Cardiac septum (tissue), 1 donor: ENCODE measurements at regions not wholly inside any gene's neighbourhood (a gene's known extent, or its start where the extent isn't known, plus 50 kb on each side); places are given as distances from the start of the nearest gene placed in this dataset.

Experiments
- DNase-seq: peaks from one replicate; pipeline ENCODE4 v3.0.0-alpha.2; 2020; ENCODE audit warnings: low spot score
- intact Hi-C: fragments of 100-400 bp; cut with DNase I; formaldehyde crosslinking; loops from one replicate; pipeline ENCODE4 v1.14.0; 2022
- donor health status: DM: no; HTN: no; CAD: no.

DNA sequence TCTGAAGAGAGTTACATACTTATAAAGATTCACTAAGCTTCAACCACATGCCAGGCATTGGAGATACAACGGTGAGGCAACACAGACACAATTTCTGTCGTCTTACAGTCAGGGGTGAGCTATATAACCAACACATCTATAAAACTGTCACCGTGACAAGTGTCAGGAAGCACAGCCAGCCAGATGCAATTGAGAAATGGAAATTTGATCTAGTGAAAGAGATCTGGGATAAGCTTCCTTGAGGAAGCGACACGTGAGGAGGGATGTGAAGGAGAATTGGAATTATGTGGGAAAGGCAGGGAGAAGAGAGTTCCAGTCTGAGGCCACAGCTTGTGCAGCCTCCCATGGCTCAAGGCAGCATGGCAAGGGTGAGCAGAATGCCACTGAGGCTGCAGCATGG is 50.9 kb upstream of the ZNF354B start:
- no peak for DNase-seq
- intact Hi-C loops: no loop called here

DNA sequence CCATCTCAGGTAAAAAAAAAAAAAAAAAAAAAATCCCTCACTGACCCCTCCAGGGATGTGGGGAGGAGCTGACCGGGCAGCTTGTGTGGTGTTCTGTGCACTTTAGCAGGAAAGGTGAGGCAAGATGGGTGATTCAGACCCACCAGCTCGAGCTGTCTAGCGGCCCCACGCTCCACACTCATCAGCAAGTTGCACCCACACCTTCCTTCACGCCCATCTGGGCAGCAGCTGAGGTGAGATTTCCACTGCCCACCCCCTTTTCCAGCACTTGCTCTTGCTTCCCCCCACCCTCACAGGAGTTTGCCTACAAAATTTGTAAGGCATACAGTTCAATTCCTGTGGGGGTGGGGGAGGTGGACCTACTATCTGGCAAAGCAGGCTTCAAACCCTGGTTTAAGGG is 58.7 kb upstream of the ZNF354B start:
- intact Hi-C loops: no loop called here
- no peak for DNase-seq

DNA sequence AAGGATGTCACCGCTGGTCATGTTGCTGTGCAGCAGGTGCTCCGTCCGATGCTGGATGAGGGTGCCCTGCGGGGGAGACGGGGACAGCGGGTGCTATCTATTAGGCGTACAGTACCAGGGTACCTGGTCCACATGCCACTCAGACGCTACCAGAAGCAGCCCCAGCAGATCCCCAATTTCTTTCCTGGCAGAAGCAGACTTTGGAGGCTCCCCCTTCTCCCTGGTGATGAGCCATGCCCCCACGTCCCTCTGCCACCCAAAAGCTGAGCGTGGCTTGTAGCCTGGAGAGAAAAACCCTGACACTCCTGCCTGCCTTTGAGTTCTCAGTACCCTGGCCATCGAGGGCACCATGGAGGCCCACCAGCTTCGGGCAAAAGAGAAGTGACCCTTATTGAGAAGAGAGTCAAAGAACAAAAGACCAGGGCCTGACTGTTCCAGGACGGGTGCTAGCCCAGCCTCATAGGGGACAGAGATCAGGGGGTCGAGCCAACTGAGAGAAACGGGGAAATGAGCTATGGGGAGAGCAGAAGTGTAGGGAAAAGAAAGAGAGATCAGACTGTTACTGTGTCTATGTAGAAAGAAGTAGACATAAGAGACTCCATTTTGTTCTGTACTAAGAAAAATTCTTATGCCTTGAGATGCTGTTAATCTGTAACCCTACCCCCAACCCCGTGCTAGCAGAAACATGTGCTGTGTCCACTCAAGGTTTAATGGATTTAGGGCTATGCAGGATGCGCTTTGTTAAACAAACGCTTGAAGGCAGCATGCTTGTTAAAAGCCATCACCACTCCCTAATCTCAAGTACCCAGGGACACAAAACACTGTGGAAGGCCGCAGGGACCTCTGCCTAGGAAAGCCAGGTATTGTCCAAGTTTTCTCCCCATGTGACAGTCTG is 62.0 kb upstream of the ZNF354B start:
- intact Hi-C loops: no loop called here
- no peak for DNase-seq

- DNase-seq: no peak
- intact Hi-C loops: no loop called here
Measured at GRCh38 chr5:178797101-178797521, 62.6 kb upstream of the ZNF354B start.

DNA sequence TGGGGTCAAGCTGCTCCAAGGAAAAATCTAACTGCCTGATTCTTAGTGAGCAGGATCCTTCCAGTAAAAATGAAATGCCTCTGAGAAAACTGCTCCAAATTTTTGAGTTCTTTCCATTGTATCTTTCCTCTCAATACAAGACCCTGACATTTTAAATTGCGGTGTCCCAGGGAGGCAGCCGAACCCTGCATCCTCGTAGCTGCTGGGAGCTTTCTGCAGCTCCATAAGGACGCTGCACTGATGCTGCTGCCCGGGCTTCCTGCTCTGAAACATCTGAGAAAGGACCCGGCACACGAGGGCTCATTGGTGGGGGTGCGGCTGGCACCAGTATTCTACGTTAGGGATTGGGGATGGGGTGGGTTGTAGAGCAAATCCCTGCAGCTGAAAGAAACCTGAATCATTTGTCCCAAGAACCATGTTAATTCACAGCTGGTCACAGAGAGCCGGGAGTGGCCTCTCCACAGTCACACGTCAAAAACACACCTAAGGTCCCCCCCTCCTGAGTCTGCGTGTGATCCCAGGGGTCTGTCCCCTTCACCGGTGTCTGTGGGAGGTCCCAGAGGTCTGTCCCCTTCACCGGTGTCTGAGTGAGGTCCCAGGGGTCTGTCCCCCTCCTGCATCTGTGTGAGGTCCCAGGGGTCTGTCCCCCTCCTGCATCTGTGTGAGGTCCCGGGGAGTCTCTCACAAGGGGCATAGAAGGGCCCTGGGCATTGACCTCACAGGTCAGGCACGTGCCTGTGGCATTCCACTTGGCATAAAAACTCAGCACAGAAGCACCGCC is 63.4 kb upstream of the ZNF354B start:
- intact Hi-C loops: no loop called here
- no peak for DNase-seq

DNA sequence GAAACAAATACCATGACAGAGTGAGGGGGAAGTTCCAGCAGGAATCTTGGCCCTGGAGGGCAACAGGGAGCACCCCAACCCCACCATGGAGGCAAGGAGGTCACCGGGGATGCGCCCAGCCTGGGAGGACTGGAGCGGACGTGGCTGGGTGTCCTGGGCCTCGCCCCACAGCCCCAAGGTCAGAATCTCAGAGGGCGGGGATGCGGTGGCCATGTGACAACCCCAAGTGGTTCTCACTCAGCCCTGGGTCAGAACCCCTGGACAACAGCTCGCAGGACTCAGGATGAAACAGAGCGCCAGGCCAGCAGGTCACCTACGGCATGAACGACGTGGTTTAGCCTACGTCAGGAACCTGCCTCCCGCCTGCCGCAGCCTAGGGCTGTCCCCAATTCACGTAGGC is 64.0 kb upstream of the ZNF354A start:
- no peak for DNase-seq
- intact Hi-C loops: no loop called here

GRCh38 chr5:178793696-178794095 is 63.2 kb upstream of the ZNF354A start:
- intact Hi-C loops: no loop called here
- DNase-seq: no peak

- intact Hi-C loops: no loop called here
- no peak for DNase-seq
Measured at GRCh38 chr5:178793151-178793550, 62.7 kb upstream of the ZNF354A start.

DNA sequence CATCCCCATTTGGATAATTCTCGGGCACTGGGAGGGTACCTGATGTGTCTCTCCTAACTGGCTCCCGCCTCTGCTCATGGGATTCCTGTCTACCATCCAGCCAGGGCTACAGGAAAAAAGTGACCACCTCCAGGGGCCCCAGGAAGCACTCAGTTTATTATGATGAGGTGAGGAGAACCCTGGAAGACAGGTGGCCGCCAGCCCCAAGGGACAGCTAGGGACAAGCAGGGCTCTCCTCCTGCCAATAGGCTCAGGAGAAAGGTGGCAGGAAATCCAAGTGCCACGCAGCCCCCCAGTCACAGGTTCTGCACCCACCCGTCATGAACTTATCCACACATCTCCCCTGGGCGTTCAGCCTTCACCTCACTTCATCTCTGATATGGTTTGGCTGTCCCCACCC is 61.5 kb upstream of the ZNF354A start:
- intact Hi-C loops: no loop called here
- DNase-seq: no peak

- no peak for DNase-seq
- intact Hi-C loops: no loop called here
Measured at GRCh38 chr5:178790371-178790770, 59.9 kb upstream of the ZNF354A start.

DNA sequence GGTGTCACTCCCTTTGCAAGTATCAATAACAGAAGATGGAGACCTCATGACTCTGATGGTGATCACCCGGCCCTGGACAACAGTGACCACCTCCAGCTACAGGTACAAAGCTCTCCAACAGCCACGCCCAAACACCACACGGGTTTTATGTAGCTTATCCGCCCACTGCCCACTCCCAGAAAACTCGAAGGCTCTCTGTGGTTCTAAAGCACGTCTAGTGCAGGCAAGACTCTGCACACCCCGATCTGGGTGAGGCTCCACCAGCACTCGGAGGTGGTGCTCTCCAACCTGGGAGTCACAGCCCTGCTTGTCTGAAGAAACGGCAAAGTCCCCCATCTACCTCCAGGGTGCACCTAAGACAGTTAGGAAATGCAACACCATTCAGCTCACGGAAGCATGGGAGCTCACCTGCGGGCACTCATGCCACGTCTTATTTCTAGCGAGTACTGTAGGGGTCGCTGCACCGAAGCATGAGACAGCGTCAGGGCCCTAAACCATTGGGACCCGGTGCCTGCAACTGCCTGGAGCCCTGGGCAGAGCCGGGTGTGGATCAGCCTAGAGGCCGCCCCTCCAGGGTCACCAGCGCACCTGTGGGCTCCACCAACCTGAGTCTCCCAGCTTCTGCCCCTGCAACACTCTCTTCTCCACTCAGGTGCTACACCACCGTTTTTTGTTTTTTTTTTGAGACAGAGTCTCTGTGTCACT is 58.1 kb upstream of the ZNF354A start:
- intact Hi-C loops: no loop called here
- DNase-seq: no peak

DNA sequence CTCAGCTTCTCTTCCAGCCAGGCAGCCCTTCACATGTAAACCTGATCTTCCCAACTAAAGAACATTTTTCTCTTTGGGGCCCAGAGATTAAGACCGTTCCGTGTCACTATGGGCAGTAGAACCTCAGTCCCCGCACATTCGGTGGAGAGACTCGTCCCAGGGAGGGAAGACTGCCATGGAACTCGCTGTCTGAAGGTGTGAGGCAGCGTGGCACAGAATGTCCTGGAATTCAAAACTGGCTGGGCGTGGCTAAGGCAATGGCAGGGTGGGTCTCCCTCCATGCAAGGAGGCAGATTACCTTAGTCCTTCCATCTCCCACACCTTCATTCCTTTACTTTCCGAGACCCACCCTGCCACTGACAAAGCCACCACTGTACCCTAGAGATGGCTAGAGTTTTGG is 57.4 kb upstream of the ZNF354A start:
- intact Hi-C loops: no loop called here
- no peak for DNase-seq

DNA sequence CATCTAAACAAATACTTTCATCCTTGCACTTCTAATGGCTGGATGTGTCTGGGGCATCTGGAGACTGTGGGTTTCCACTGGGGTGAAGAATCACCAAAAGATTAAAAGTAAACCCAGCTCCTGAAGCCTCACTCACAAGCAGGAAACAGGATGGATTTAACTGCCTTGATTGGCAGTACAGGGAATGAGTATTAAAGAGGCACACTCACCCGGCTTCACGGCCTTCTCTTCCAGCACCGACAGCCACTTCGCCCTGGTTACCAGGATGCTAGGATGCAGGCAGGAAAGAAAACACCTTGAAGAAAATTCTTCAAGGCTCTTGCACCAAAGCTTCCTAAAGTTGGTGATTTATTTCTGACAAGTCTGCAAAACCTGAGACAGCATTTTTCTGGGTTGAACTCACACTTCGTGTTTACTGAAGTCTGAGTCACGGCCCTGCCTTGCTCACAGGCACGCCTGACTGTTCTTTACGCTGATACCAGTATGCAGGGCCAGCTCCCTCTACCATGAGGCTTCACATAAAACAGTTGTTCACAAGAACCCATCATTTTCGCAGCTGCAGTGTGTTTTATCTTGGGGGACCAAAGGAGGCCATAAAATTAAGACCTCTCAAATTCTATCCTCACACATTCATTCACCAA is 56.5 kb upstream of the ZNF354A start:
- DNase-seq: peak; percentile 27
- intact Hi-C loops: no loop called here

GRCh38 chr5:178786417-178786816 is 56.0 kb upstream of the ZNF354A start:
- intact Hi-C loops: no loop called here
- peak; percentile 26 for DNase-seq

DNA sequence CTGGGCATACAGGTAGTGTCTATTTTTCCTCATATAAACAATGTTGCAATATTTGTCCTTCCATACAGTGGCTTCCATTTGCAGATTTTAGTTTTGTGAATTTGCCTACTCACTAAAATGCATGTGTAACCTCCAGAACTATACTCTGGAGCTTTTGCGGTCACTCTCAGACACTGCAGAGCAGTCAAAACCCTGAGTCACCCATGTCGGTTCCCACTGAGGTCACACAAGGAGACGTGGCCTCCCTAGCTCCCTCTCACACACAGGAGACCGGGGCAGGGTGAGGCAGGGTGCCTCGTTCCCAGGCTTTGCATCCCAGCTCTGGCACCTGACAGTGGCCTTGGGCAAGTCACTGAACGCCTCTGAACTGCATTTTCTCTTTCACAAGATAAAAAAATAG is 55.5 kb upstream of the ZNF354A start:
- intact Hi-C loops: no loop called here
- peak; percentile 44 for DNase-seq

DNA sequence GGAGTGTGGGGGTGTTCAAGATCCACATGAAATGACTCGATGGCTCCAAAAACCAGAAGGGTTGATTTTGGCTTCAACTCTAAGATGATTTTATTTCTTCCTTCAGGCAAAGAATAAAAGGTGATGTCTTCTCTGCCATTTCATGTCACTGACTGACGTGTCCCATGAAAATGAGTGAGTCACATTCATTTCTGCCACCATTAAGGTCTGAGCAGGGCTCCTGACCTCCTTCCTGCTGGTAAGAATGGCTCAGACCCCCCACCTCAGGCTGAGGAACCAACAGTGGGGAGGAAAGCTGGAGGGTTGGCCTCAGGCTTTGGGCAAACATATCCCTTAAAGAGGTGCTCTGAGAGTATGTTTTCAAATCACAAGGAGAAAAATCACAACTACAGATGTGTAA is 53.9 kb upstream of the ZNF354A start:
- intact Hi-C loops: no loop called here
- DNase-seq: peak; percentile 24

DNA sequence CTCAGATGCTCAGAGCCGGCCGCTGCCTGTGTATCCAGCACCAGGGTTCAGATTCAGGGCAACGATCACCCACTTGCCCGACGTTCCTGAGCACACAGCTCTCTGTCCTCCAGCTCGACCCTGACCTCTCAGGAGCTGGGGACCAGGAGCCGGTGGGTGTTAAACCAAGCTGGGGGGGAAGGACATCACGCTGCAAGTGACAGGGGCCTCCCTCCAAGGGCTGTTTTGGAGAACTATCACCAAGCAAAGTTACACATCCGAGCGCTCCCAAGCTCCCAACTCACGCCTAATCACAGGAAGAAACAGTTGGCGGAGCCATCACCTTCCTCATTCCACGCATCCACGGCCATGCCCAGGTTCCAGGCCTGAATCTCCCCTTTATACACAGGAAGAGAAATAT is 51.5 kb upstream of the ZNF354A start:
- intact Hi-C loops: no loop called here
- no peak for DNase-seq

GRCh38 chr5:178780581-178781498 is 50.4 kb upstream of the ZNF354A start:
- DNase-seq: no peak
- intact Hi-C loops: no loop called here
